NCI-H1417 (cell line): ENCODE measurements at regions not wholly inside any gene's neighbourhood (a gene's known extent, or its start where the extent isn't known, plus 50 kb on each side); places are given as distances from the start of the nearest gene placed in this dataset.
"Not testable (repeated sequence)": the region's sequence is repeated elsewhere in the genome, so short reads cannot be mapped to it uniquely, and the experiment has no call there.

Experiments used
- DNase-seq, 3 experiments: peaks; one replicate each; lab custom pipeline; 2025; lab: John Stamatoyannopoulos, UW

DNA sequence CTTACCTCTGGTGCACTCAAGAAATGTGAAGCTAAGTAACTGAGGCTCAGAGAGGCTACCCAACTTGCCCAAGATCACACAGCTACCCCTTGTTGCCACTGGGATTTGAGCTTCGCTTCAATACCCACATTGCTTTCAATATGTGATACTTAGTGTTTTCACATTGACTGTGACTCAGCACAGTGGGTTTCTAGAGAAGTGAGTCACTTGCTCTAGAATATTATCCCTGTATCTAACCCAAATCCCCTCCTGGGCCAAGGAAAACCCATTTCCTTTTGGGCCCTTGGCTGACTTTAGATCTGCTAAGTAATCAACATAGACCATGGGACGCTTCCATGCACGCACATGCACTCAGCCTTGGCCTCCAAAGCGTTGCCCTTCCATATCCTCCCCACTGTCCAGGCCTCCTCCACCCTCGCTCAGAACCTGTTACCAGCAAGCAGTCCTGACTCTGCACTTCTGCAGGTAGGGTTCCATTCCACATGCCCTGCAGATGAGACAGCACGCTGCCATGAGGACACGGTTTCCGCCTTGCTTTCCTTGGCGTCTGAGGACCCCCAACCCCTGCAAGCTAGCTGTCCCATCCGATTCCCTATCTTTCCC, 87.7 kb upstream of the CHST15 start:
- no peak for DNase-seq

DNA sequence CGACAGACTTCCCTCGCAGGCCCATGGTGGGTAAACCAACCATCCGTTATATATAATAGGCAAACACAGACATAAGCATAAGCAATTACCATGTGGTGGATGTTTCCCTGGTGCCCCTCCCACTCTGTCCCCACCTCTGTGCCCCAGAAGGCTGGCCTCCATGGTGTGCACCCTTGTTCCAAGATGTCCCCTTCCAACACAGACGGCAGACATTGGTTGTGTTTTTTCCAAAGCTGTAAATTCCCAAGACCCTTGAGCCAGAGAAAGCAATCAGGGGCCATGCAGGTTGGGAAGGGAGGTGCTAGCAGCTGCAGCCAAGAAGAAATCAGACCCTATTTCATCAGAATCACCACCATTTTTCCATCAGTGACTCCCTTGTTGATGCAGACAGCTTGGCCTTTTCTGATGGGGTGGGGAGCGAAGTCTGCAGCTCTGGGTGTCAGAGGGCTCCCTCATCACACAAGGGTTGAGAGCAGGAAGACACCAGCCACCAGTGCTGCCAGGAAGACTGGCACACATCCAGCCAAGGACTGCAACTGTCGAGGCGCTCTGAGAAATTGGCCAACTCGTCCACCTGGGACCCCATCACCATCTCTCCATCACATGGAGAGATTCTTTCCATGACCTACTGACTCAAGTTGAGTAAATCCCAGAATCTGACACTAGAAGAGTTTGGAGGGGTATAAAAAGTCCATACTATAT, 86.8 kb upstream of the CHST15 start:
- no peak for DNase-seq

DNA sequence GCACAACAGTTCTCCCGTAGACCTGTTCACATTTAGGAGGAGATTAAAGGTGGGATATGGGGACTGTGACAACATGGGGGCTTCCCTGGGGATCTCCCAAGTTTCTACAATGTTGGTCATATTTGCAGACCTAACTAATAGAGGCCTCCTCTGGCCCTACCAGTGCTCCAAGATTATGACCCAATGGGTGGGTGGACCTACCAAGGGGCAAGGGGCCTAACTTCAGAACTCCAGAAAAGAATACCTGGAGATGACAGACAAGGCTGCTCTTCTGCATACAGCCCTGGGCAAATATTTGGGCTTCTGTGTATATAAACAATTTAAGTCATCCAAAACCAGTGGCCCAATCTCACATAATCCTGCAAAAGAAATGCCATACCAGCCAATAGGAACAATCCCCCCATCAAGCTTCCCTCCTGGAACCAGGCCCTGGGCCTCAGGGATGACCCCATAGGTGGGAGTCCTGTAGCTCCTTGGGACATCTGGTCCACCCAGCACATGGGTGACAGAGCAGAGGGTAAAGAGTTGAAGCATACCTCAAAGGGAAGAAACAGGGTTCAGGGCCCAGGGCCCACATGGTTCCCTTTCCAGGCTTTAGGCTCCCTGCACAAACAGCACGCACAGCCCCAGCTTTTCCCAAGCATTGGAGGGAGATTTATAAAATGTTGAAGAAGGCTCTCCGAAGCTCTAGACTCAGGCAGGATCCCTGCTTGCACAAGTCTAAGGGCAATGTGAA, 86.1 kb upstream of the CHST15 start:
- DNase-seq: no peak

DNA sequence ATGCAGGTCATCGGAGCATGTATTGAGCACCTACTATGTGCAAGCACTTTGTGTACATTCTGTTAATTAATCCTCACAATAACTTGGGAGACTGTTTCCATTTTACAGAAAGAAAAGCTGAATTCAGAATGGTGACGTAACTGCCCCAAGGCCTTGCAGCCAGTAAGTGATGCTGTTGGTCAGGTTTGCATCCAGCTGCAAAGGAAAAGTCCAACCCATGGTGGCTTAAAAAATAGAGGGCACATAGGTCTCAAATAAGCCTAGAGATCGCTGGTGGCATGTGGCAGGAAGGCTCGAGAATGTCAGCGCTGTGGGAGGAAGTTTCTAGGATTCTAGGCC, 83.8 kb upstream of the CHST15 start:
- DNase-seq: no peak

DNA sequence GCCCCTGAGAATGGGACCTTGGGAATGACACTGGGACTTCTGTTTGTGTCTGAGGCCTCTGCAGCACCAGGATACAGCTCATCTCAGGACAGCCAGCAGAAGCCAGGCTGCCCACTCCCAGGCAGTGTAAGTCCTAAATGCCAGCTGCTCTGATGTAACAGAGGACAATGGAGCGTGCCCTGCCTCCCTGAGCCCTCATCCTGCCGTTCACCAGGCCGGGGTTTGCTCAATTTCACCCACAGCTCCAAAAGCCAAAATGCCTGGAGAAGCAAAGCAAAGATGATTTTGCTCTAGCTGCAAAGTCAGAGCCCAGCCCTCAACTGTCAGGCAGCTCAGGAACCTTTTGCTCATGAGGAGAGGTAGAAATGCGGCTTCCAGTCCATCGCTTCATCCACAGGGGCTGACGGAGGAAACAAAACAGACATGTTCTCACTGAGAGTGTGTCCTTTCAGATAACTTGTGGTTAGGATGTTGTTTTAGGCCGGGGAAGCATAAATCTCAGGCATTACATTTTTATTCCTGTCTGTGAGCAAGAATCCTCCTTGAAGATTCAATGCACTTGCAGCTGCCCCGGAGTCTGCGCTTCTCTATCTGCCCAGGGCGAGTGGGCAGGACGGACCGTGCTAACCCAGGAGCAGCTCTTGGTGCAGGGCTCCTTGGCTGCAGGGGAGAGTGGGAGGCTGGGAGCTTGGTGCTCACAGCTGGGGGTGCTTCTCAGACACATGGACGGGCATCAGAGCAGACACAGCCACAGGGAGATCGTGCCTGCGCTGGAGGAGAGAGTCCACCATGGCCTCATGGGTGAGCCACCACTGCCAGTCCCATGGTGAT, 83.2 kb upstream of the CHST15 start:
- DNase-seq: no peak

DNA sequence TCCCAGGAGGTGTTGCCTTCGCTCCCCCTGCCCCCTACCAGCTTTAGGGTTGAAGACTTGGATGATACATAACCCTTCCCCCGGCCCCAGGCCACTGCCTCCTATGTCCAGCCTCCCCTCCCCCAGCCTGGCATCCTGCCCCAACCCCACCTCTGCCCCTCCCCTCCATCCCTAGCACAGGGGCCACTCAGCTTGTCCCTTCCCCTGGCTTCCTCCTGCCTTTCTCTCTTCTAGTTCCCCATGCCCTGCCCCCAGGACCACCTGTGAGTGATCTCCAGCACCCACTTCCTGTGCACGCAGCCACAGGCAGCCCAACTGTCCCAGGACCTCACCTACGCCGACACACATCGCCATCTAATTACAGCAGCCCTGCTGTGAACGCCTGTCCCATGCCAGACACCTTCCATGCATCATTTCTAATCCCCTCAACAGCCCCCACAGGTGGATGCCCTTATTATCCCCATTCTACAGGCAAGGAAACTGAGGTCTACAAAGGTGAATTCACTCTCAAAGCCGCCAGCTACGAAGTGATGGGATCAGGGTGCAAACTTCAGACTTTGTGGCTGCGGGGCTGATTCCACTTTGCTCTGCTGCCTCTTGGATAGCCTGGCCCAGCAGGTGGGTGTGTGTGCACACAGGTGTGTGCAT, 82.4 kb upstream of the CHST15 start:
- no peak for DNase-seq

DNA sequence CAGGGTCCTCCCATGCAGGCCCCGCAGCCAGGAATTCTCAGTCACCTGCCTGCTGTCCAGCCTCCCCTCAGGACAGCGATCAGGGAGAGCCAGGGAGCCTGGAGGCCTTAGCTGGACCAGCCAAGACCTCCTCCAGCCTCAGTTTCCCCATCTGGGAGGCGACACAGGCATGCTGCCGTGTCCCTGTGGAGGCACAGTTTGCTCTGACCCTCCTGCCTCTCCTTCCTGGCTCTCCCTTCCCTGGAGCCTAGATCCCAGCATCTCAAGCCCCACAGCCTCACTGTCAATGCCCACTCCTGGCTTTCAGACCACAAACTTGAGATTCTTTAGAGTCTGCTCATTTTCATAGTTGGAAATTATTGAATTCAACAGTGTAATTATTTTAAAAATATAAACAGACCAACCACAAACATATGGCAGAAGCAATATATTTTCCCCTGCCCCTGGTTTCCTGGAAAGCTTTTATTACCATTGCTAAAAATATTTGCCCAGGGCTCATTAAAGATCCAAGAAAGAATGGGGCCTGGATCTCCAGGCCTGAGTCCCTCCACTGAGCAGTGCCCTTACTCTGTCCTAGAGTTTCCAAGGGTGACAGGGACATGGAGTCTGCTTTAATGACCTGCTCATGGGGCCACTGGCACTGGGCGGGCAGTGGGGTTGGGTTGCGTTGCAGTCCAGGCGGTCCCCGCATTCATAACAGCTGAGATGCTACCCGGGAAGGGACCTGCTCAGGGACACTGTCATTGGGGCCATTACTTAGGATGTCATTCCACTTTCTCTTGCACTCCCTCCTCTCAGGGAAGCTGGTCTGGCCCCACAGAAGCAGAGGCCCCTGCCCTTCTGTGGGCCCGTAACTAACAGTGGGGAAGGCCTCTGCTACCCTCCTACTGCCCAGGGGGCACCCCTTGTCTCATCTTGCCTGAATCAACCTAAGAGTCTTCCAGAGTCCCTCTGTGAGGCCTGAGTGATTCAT, 81.6 kb upstream of the CHST15 start:
- DNase-seq: no peak

DNA sequence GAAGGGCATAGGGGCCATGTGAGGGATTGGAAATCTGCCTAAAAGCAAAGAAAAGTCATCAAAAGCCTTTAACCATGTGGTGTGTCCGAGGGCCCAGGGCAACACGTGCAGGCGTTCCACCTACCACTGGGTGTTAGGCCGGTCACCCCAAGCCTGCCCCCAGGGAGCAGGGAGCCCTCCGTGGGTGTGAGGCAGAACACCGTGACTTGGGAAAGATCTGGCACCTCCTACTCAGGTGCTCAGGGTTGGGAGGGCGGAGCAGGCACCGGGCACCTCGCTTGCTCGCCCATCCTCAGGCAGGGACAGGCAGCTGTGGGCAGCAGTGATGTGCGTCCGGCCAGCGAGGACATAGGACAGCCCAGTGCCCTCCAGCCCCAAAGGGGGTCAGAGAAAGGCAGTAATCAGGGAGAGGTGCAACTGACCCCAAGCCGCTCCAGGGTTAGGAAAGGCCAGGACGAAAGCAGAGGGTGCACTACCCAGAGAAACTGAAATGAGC, 80.7 kb upstream of the CHST15 start:
- no peak for DNase-seq

DNA sequence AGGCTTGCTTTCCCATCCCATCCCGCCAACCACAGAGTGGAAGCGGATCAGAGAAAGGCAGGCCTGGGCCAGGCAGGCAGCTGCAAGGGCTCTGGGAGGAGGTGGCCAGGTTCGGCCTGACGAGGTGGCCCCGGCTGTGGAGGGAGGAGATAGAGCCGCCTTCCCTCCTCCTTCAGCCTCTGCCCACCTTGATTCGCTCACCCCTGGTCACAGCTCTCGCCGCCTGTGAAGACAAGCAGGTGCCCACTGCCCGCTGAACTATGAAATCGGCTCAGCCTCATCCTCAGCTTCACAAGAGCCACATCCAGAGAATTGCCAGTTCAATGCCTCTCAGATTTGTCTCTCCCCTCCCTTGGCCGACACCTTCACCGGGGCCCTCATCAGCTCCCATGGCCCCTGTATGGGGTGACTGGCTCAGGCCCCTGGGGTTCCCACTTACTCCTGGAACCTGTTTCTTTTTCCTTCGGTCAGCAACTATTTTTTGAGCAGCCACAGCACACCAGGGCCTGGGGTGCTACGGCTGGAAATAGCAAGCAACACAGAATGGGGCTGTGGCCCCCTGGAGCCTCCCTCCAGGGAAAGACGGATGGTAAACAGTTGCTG, 80.0 kb upstream of the CHST15 start:
- DNase-seq: no peak

DNA sequence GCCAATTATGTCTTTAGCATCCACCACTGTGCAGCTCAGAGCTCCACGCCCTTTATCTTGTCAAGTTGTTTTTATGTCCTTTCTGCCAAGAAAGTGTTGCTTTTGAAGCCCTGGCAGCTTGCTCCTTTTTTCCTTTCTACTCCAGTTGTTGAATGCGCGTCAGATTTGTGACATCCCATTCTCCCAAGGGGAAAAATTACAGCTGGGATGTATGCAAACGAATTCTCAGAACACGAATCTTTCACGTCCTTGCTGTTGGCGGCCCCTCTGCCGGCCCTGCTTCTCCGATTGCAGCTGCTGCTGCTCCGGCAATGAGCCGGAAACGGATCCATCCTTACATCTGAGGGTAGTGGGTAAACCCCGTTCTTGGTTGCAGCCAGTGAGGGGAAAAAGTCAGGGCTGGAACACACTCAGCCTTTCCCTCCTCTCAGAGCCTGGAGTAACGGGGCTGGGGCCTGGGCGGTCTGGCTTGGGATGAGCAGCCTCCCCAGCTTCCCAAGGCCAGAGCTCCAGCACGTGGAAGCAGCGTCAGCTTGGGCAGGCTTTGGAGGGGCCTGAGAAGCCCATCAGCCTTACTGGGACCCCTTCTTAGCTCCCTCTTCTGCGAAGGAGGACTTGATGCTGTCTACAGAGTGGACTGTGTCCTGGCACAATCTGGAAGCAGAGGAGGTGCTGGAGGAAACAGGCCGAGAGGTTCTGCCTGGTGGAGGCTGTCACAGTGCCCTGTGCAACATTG, 79.0 kb upstream of the CHST15 start:
- DNase-seq: peak in 1 of 3 experiments; percentile 8

DNA sequence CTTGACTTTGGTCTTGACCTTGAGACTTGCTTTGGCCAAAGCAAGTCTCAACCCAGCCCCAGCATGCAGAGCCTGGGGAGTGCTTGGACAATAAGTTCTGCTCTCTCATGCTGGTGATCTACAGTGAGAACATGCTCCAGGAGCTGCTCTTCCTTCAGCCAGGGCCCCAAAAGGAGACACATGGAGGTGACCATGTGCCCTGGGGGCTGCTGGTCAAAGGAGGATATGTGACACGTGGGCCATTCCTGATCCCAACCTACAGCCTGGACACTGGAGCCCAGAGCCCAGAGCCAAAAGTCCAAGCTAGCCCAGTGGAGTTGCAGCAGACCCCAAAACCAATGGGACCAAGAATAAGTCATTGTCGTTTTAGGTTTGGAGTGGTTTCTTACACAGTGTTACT, 78.2 kb upstream of the CHST15 start:
- no peak for DNase-seq

DNA sequence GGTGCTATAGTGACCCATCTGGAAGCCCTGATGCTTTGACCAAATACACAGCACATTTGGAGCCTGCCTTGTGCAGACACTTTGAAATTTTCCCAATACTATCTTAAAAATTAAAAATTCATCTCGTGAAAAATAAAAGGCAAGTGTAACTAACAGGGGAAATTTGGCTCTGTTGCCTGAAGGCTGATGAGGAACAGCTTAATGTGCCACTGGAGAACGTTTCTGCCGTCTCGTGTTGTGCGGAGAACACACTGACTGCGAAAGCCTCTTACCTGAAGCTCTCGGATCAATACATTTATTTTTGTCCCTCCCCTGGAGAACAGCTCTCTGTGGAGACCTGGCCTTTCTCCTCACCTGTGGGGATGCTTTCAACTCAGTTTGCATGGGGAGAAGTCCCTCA, 77.2 kb upstream of the CHST15 start:
- no peak for DNase-seq

DNA sequence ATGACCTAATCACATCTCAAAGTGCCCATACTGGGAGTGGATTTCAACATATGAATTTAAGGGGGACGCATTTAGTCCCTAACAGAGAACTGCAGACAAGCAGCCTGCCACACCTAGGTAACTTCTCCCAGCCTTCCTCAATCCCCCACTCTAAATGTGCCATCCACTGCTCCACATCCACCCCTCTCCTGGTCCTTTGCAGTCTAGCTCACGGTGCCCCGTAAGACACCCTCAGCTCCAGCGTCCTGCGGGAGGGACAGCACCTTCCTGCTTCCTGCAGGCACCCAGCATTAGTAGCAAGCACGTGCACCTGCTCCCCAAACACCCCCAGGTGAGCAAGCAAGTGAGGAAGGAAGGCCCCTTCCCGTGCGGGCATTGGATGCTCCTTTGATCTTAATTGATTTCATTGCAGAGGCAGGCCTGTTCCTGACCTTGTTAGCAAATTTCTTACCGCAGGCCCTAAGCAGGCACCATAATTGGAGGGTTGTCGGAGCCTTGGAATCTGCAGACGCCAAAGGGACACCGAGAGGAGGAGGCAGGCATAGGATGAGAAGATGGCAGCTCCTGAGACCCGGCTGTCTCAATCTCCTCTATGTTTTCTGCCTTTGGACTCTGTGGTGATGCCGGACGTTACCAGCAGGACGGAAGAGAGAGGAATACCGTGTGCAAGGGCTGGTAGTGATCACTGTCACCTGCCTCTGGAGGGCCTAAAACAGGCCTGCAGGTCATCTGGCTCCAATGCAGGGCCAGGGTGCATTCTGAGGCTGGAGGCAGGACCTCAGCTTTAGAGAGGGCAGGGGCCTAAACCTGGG, 75.8 kb upstream of the CHST15 start:
- no peak for DNase-seq

DNA sequence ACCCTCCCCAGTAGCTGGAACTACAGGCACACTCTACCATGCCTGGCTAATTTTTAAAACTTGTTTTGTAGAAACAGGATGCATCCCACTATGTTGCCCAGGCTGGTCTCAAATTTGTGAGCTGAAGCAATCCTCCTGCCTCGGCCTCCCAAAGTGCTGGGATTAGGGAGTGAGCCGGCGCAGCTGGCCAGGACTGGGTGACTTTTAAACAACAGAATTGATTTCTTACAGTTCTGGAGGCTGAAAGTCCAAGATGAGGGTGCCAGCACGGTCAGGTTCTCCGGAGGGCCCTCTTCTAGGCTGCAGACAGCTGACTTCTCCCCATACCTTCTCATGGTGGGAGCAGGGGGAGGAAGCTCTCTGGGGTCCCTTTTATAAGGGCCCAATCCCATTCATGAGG, 75.2 kb upstream of the CHST15 start:
- DNase-seq: no peak

DNA sequence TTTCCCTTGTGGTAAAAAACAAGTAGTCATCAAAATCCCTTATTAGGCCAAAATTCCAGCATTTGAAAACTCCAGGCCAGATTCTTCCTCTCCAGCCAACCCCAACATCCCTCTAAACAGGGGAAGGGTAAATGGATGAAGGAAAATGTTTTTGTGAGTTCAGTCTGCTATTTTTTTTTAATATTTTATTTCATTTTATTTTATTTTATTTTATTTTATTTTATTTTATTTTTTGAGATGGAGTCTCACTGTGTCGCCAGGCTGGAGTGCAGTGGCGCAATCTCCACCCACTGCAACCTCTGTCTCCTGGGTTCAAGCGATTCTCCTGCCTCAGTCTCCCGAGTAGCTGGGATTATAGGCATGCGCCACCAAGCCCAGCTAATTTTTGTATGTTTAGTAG, 74.5 kb upstream of the CHST15 start:
- not testable (repeated sequence) for DNase-seq

DNA sequence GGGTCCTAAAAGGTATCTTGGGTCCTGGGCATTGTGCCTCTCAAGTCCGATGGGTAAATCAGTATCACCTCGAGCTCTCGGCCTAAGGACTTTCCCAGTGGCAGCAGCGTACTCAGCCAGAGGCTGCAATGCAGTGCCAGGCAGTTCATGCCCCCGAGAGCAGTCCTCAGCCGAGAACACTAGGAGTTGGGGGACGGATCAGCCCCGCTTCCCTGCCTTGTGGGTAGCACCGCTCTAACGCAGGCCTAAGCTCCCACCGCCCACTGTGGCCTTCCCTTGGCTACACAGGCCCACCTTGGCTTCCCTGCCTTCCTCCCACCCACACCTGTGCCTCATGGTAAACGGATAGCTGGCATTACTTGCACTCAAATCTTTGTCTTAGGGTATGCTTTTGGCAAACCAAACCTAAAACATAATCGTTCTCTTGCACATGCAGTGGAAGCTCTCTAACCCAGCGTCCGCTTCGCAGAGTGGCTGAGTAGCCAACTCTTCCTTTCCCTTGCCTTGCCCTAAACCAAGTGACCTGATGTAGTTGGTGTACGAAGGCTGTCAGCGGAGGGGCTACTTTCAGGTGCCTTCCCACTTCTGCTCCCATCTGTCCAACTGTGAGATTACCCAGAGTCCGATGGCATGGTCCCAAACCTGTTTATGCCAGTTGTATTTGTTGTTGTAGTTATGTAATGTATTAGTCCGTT, 73.2 kb upstream of the CHST15 start:
- DNase-seq: no peak

DNA sequence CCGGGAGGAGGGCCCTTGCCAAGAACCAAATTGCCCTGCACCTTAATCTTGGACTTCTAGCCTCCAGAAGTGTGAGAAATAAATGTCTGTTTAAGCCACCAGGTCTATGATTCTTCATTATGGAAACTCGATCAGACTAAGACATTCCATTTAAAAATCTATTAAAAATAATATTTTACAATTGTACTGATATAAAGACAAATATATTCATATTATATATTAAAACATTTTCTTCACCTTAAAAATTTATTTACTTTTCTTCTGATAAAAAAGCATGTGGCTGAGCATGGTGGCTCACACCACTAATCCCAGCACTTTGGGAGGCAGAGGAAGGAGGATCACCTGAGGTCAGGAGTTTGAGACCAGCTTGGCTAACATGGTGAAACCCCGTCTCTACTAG, 72.4 kb upstream of the CHST15 start:
- DNase-seq: no peak

DNA sequence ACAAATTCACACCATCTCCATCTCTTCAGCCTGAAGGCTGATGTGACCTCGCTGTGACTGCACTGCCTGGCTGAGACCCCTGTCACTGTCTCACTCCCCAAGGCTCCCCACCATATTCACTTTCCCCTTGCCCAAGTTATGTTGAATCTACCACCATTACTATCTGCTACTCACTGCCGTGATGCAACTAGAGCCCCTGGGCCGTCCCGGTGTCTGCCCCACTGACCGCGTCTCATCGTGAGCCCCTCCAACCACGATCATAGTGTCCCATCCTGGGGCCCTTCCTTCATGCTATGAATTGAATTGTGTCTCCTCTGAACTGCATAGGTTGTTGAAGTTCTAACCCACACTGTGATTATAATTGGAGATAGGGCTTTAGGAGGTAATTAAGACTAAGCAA, 71.9 kb upstream of the CHST15 start:
- DNase-seq: no peak
